ENCODE measurements at regions not wholly inside any gene's neighbourhood (a gene's known extent, or its start where the extent isn't known, plus 50 kb on each side); places are given as distances from the start of the nearest gene placed in this dataset.

DNA sequence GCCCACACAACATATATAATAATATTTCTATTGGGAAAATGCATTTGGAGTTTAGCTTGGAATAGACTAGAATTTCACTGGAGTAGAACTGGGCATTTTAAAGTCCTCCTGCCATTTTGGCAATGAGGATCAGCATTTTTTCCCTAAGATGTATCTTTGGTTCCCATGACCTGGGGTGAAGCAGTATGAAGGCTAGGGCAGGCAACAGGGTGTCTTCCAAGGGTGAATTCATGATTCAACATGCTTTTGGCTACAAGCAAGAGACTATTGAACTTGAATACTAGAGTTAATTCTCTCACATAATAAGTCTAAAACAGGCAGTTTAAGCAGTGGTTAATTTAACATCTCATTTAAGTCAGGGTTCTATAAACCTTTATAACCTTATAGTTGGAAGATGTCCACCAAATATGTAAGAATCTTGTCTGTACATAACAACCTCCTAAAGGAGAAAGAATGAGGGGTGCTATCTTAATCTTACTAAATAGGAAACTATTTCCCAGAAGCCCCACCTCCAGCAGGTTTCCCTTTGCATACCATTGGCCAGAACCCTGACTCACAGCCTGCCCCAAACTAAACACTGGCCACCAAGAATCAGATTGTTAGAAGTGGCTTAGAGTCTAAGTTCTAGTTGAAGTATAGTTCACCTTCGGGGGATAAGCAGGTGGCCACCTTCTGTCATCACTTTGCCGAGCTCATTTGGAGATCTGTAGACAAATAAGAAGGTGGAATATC, 96.0 kb upstream of the PRPS1L1 start:
- H3K4me3 ChIP-seq (ENCODE audit: low read depth, low read length) = no peak overlapping the region
- TF ChIP-seq, protein P1, sequence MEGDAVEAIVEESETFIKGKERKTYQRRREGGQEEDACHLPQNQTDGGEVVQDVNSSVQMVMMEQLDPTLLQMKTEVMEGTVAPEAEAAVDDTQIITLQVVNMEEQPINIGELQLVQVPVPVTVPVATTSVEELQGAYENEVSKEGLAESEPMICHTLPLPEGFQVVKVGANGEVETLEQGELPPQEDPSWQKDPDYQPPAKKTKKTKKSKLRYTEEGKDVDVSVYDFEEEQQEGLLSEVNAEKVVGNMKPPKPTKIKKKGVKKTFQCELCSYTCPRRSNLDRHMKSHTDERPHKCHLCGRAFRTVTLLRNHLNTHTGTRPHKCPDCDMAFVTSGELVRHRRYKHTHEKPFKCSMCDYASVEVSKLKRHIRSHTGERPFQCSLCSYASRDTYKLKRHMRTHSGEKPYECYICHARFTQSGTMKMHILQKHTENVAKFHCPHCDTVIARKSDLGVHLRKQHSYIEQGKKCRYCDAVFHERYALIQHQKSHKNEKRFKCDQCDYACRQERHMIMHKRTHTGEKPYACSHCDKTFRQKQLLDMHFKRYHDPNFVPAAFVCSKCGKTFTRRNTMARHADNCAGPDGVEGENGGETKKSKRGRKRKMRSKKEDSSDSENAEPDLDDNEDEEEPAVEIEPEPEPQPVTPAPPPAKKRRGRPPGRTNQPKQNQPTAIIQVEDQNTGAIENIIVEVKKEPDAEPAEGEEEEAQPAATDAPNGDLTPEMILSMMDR (conservative IDR thresholded peaks at IDR 0.05; ENCODE audit: low read depth, low read length) = no peak
- DNase-seq (ENCODE audit: low read depth) = no peak

DNA sequence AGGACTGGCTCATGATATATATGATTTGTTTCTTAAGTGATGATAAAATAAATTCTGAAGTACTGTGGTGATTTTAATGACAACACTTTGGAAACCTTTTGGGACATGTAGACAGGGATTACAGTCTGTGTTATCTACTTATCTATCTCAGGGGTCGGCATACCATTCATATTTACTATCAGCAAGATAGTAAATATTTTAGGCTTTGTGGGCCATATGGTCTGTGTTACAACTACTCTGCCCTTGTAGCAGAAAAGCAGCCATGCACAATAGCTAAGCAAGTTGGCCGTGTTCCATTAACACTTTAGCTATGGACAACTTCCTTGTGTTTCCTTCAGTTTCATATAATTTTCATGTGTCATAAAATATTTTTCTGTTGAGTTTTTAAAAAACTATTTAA, 97.8 kb upstream of the PRPS1L1 start:
- peak; percentile 15 for DNase-seq (ENCODE audit: low read depth)
- no peak overlapping the region for H3K4me3 ChIP-seq (ENCODE audit: low read depth, low read length)
- TF ChIP-seq, protein P1 (conservative IDR thresholded peaks at IDR 0.05; ENCODE audit: low read depth, low read length) = no peak

DNA sequence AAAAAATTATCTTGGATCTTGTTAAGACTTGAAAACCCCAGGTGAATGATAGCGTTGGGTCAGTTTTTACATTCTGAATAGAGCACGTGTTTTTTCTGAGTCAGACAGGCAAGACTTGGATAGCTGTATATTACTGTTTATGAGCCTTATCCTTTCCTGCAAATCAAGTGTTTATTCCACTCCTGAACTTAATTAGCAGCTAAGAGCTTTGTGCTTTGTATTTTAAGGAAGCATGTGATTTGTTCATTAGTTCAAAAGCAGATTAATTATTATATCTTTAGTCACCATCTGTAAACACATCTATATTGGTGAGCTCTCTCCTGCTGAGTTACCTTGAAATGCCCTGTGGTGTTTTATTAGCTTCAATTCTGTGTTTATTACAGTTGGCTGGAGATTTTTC, 98.6 kb upstream of the PRPS1L1 start:
- no peak for DNase-seq (ENCODE audit: low read depth)
- TF ChIP-seq, protein P1 (conservative IDR thresholded peaks at IDR 0.05; ENCODE audit: low read depth, low read length) = no peak

DNA sequence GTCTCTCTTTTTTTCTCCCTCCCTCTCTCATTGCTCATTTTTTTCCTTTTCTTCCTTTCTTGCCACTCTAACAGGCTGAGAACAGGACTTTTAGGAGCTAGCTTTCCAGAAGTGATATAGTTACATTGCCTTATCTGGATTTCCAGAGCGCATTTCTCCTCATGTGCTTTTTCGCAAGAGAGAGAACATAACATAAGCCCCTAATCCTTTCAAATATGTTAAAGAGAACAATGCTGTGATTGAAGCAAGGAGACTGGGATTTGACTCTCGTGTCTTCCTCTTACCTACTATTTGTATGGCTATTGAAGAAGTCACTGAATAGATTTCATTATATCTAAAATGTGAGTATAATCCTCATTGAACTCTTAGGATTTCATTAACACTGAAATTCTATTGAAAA, 101.2 kb upstream of the PRPS1L1 start:
- DNase-seq (ENCODE audit: low read depth) = no peak
- H3K4me3 ChIP-seq (ENCODE audit: low read depth, low read length) = no peak overlapping the region
- TF ChIP-seq, protein P1 (conservative IDR thresholded peaks at IDR 0.05; ENCODE audit: low read depth, low read length) = no peak

More for the DNA sequence above, 98.6 kb upstream of the PRPS1L1 start:
- no peak overlapping the region for H3K4me3 ChIP-seq (ENCODE audit: low read depth, low read length)

DNA sequence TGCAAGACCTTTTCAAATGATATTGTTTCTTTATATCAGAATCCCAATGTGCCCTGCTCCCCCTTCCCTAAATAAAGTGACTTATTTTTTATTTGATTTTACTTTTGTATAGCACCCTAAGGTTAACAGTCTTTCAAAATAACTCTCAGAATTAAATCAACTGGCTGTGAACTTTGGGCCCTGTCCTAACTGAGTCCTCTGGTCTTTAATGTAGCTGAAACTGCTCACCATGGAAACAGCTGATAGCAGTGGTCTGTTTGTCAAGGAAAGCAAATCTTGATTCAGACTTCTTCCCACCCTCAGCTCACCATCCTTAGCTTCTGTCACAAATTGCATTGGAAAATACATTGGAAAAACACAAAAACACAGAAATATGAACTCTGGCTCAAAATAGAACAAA, 105.2 kb upstream of the PRPS1L1 start:
- DNase-seq (ENCODE audit: low read depth) = no peak
- TF ChIP-seq, protein P1 (conservative IDR thresholded peaks at IDR 0.05; ENCODE audit: low read depth, low read length) = no peak
- no peak overlapping the region for H3K4me3 ChIP-seq (ENCODE audit: low read depth, low read length)

DNA sequence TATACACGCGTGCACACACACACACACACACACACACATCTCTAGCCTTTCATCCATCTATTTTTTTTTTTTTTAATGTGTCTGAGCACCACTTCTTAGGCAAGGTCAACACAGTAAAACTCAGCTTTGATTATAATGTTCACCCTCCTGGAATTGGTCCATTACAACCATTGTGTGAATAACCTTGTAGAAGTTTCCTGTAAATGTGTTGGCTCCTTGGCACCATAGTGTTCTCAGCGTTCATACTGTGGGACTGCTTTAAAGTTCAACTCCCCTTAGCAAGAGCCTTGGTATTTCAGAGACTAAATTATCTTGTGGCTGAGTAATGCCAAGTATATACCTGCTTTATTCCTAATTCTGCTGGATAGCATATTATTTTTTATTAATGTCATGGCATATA, 106.3 kb upstream of the PRPS1L1 start:
- DNase-seq (ENCODE audit: low read depth) = no peak
- TF ChIP-seq, protein P1 (conservative IDR thresholded peaks at IDR 0.05; ENCODE audit: low read depth, low read length) = no peak
- no peak overlapping the region for H3K4me3 ChIP-seq (ENCODE audit: low read depth, low read length)

DNA sequence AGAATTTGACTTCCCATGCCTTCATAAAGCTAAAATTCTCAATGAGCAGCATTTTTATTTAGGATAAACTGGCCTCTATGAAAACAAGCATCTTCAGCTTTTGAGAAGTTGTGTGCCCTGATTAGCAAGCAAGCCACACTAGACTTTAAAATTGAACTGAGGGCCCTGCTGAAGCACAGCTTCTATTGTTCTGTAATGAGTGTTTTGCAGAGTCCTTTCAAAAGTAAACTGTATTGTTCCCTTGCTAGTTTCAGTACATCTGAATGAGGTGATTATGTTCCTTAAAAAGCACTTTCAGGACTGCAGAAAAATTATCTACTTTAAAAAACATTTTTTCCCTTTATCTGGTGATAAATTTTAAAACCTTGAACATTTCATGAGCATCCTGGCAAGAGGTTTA, 113.3 kb upstream of the PRPS1L1 start:
- TF ChIP-seq, protein P1 (conservative IDR thresholded peaks at IDR 0.05; ENCODE audit: low read depth, low read length) = no peak
- no peak overlapping the region for H3K4me3 ChIP-seq (ENCODE audit: low read depth, low read length)
- no peak for DNase-seq (ENCODE audit: low read depth)
